Tibial nerve (tissue), 4 donors: ENCODE measurements at regions not wholly inside any gene's neighbourhood (a gene's known extent, or its start where the extent isn't known, plus 50 kb on each side); places are given as distances from the start of the nearest gene placed in this dataset.

ENCODE experiments used
- DNase-seq, 2 donors: peaks; one replicate each; pipeline ENCODE4 v3.0.0-alpha.2; 2019; ENCODE audit warnings: low spot score in 2 of 2
- H3K27ac ChIP-seq, 4 donors: fragments of 200-600 bp; sonication (generic) in 3 of 4; one replicate each; pipeline ENCODE4 v1.5.1; 2017 to 2019; ENCODE audit warnings: mild to moderate bottlenecking in 1 of 4
- H3K27me3 ChIP-seq, 2 donors: fragments of 200-600 bp; sonication (generic) in 1 of 2; one replicate each; pipeline versions ENCODE4 v1.5.1 to v1.6.0; 2017 to 2019
- H3K36me3 ChIP-seq, 3 donors: fragments of 200-600 bp; sonication (generic); one replicate each; pipeline ENCODE4 v1.5.1; 2018 to 2019
- H3K4me1 ChIP-seq, 4 donors: fragments of 200-600 bp; sonication (generic) in 3 of 4; one replicate each; pipeline ENCODE4 v1.5.1; 2017 to 2019
- H3K4me3 ChIP-seq, 4 donors: fragments of 200-600 bp; sonication (generic) in 3 of 4; one replicate each; pipeline ENCODE4 v1.5.1; 2017 to 2019; ENCODE audit warnings: mild to moderate bottlenecking in 1 of 4, moderate library complexity in 1 of 4
- H3K9me3 ChIP-seq, 4 donors: fragments of 200-600 bp; sonication (generic) in 3 of 4; one replicate each; pipeline ENCODE4 v1.5.1; 2017 to 2019
- CTCF ChIP-seq, 5 experiments: fragments of 200-600 bp in 3 of 5; fragments of 450-650 bp in 2 of 5; sonication (generic) in 3 of 5; IDR thresholded peaks; one replicate each; pipeline ENCODE4 v1.5.1; 2016 to 2019; ENCODE audit warnings: antibody characterized with exemption in 5 of 5, mild to moderate bottlenecking in 3 of 5, moderate library complexity in 2 of 5
- EP300 ChIP-seq, 2 donors: sonication (generic); formaldehyde crosslinking; IDR thresholded peaks; one replicate each; pipeline ENCODE4 v1.6.1; 2017; ENCODE audit warnings: antibody characterized with exemption in 2 of 2, mild to moderate bottlenecking in 1 of 2
- POLR2A ChIP-seq, 2 donors: fragments of 450-650 bp; IDR thresholded peaks; one replicate each; pipeline ENCODE4 v1.6.1; 2017; ENCODE audit warnings: antibody characterized with exemption in 2 of 2, mild to moderate bottlenecking in 2 of 2, moderate library complexity in 2 of 2
- WGBS, 2 donors: methylation state at CpG; one replicate each; pipeline ENCODE4 v1.1.5; 2018; 5-methylcytosine and 5-hydroxymethylcytosine counted together

GRCh38 chr6:124901084-124901483, 61.2 kb upstream of the RNF217 start:
- Histone ChIP-seq H3K4me3 (no peak overlapping the region), H3K4me1 (no peaks in the 10 kb centered on the region), H3K36me3 (no peaks in the 10 kb centered on the region), H3K27me3 (no peaks in the 10 kb centered on the region), H3K27ac (no peak overlapping the region), H3K9me3 (no peaks in the 10 kb centered on the region)
- DNase-seq: no peak
- TF ChIP-seq CTCF (IDR thresholded peaks at IDR 0.05): no peak
- TF ChIP-seq POLR2A (IDR thresholded peaks at IDR 0.05): no peak
- TF ChIP-seq EP300 (IDR thresholded peaks at IDR 0.05): no peak

DNA sequence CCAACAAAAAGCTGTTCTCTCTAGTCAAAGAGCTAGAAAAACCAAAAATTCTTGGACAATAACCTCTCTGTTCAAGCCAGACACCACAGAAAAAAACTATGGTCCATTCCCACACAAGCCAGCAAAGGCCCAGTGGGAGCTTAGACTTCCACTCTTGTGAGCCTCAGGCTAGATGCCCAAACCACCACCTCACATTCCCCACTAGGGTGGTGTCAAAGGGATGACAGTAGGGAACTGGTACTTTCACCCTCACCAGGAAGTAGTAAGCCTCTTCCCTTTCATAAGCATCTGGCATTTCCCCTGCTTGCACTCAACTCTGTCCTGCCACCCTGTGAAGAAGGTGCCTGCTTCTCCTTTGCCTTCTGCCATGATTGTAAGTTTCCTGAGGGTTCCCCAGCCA, 58.4 kb upstream of the RNF217 start:
- Histone ChIP-seq H3K27ac (no peak overlapping the region), H3K4me1 (no peaks in the 10 kb centered on the region), H3K4me3 (no peak overlapping the region), H3K9me3 (no peaks in the 10 kb centered on the region), H3K36me3 (no peaks in the 10 kb centered on the region), H3K27me3 (no peaks in the 10 kb centered on the region)
- TF ChIP-seq POLR2A (IDR thresholded peaks at IDR 0.05): no peak
- no peak for TF ChIP-seq CTCF (IDR thresholded peaks at IDR 0.05)
- no peak for TF ChIP-seq EP300 (IDR thresholded peaks at IDR 0.05)
- no peak for DNase-seq

GRCh38 chr6:124907596-124907995, 54.6 kb upstream of the RNF217 start:
- no peaks in the 10 kb centered on the region for H3K36me3 ChIP-seq
- H3K4me1 ChIP-seq: no peaks in the 10 kb centered on the region
- TF ChIP-seq CTCF (IDR thresholded peaks at IDR 0.05) (no peak), POLR2A (IDR thresholded peaks at IDR 0.05) (no peak), EP300 (IDR thresholded peaks at IDR 0.05) (no peak)
- no peak overlapping the region for H3K4me3 ChIP-seq
- no peaks in the 10 kb centered on the region for H3K9me3 ChIP-seq
- no peaks in the 10 kb centered on the region for H3K27me3 ChIP-seq
- DNase-seq: no peak
- 100% methylated on average over 1 of the region's 1 CpG for WGBS, 2 donors
- H3K27ac ChIP-seq: no peak overlapping the region
